ENCODE measurements at regions not wholly inside any gene's neighbourhood (a gene's known extent, or its start where the extent isn't known, plus 50 kb on each side); places are given as distances from the start of the nearest gene placed in this dataset.
"Not testable (repeated sequence)": the region's sequence is repeated elsewhere in the genome, so short reads cannot be mapped to it uniquely, and the experiment has no call there.

DNA sequence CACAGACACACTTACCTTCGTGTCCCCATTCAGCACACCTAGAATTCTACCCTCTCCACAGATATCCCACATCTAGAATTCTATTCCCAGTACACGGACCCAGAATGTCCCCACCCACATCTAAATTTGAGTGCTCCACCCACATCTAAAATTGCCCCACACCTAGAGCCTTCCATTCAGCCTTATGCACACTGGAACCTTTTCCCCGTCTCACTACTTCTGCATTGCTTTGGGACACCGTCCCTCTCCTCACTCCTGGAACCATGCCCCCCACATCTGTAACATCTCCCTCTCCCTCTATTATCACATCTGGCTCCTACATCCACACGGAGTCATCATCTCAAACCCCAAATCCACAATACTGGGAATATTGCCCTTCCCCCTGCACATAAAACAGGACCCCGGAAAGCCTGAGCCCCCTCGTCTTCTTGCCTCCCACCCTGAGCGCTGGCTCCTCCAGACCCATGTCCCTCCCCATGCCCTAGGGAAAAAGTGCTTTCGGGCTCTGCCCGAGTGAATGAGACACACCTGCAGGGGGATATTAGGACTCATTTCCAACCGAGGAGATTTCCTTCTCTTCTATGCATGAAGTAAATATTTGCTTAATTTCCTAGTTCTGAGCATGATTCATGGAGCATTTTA lies 125.8 kb upstream of the UNC5B start:
- no peak for DNase-seq

DNA sequence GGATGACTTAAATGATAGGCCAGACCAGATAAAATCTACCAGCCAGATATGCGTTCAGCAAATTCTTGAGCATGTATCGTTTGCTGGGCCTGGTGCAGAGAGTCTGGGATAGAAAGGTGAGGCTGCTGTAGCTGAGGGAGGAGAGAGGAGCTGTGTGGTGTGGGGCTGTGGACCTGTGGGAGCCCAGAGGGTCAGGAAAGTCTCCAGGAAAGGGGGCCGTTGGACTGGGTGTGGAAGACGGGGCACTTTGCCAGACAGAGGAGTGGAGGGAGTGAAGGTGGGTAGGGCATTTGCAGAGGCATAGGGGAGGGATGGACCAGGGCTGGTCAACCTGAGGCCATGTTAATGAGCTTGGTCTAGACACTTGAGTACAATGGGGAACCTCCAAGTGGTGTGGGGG lies 124.7 kb upstream of the UNC5B start:
- DNase-seq = no peak

DNA sequence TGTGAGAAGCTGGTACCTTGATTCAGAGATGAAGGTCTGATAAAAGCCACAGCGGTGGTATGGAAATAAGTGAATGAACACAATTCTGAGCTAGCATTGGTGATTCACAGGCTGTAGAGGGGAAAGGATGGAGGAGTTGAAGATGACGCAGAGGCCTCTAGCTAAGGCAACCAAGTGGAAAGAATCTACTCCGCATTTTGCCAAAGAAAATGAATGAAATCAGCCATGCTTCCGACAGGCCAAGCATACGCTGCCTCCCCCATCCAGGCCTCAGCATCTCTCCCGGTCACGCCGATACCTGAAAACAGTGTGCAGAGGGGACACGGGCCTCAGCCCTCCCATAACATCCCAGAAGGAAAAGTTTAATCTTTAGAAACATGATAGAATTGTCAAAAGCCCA lies 124.3 kb upstream of the UNC5B start:
- no peak for DNase-seq

DNA sequence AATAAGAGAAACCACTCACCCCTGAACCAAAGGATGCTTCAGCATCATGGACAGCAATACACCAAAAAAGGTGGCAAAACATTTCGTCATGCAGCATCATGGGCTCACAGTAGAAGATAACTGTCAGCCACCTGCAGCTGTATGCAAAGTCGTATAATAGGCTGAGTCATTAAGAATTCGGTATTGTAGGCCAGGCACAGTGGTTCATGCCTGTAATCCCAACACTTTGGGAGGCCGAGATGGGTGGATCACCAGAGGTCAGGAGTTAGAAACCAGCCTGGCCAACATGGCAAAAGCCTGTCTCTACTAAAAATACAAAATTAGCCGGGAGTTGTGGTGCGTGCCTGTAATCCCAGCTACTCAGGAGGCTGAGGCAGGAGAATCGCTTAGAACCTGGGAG lies 123.8 kb upstream of the UNC5B start:
- not testable (repeated sequence) for DNase-seq

DNA sequence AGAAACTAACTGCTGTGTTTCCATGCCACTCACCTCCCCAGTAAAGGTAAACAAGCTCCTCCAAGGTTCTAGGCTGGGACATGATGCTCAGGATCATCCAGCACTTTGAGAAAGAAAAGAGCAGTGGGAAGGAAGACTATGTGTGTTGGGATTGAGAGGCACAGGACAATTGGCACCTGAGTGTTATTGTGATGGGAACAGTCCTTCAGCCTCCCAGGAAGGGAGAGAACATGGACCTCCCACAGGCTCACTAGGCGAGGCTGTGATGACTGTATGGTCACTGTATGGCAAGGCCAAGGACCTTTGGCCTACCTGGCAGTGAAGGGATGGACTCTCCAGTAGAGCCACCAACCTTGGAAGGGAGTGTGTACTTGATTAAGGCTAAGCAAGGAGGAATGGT lies 123.2 kb upstream of the UNC5B start:
- no peak for DNase-seq

DNA sequence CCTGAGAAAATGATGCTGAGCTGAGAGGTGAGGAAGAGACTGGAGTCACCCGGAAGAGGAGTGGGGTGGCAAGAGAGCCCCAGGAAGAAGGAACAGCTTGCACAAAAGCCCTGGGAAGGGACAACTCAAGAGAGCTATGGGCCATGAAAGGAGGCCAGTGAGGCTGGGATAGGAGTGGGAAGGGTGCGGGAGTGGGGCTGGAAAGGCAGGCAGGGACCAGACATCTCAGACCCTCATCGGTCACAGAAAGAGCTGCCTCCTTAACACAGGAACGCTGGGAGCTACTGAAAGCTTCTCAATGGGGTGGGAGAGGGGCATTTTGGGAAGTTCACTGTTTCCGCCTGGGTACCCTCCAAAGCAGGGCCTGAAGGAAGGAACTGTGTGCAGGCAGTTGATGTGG lies 122.0 kb upstream of the UNC5B start:
- DNase-seq = no peak

DNA sequence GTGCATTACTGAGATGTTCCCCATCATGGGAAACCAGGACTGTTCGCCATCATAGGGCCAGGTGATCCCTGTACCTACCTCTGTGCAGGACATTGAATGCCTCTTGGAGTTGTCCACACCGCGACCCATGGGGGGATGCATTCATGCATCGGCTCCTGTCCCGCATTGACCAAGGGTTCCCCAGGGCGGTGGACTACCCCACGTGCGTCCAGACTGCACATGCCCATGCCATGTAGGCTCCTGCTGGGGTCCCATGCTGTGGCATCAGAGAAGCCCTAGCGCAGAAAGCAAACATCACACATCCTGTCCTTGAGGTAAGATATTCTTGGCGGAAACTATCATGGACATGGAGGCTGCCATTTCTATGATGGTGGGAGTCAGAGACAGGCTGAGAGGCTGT lies 121.6 kb upstream of the UNC5B start:
- DNase-seq = no peak

DNA sequence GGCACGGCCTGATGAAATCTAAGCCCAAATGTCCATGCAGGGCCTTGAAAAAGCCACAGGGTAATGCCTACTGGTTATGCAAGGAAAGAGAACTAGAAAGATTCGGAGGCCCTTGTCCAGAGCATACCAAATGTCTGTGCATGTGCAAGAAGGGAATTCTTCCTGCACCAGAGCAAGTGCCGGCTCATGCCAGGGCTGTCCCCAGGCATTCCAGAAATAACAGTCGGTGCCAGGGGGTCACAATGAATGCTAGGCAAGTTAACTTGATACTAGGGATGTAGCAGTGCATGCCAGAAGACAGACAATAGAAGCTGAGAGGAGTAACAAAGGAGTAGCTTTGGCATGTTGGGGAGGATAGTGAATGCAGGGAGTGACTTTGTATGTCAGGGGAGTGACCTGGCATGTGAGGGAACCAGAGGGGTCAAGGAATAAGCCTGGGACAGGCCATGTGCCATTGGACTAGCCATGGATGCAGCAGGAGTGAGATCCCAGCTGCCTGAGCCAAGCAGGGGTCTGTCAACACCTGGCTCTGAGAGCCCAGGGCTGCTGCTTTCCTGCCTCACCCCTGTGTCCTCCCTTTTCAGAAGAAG lies 119.5 kb upstream of the UNC5B start:
- no peak for DNase-seq

DNA sequence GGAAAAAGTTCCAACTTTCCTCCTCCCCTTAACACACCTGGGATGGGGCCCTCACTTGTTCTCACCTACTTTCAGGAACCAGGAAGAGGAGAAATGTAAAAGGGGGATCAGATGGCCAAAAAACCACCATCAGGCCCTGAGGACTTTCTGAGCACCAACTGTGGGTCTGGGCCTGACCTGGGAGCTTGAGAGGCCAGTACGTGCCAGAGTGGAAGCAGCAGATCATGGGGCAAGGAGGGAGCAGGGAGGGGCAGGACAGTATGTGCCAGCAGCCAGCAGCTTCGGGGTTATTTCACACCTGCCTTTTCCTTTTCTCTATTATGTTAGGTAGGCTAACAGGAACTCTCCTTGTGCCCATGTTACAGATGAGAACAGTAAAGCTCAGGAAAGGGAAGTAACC lies 118.8 kb upstream of the UNC5B start:
- no peak for DNase-seq

DNA sequence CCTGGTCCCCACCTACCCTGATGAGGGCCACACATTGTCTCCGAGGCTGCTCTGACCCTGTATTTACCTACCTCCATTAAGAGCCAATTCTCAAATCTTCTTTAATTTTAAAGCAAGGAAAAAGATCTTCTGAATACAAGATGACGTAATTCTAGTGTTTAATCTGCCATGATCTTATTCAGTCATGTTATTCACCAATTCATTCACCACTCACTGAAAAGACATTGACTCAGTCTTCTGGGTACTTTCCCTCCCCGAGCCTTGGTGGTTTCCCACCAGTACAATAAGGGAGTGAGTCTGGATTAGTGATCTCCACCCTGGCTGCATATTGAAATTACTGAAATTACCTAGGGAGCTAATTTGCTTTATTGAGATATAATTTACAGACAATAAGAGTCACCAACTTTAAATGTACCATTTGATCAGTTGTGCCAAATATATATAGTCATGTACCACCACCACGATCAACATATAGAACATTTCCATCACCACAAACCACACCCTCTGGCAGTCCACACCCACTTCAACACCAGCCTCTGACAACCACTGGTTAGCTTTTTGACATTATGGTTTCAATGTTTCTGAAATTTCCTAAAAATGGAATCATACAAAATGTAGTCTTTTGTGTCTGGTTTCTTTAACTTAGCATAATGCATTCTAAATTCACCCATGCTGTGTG lies 117.5 kb upstream of the UNC5B start:
- peak; percentile 13 to 37 for DNase-seq

DNA sequence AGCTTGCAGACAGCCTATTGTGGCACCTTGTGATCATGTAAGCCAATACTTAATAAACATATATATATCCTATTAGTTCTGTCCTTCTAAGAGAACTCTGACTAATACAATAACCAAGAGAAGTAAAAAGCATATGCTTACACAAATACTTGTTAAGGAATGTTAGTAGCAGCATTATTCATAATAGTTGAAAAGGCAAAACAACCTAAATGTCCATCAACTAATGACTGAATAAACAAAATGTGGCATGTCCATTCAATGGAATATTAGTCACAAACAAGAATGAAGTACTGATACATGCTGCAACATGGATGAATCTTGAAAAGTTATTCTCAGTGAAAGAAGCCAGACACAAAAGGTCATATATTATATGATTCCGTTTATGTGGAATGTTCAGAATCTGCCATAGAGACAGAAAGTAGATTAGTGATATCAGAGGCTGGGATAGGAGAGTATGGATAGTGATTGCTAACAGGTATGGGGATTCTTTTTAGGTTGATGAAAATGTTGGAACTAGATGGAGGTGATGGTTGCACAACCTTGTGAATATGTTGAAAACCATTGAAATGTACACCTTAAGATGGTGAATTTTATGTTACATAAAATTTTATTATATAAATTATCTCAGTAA lies 112.5 kb upstream of the UNC5B start:
- no peak for DNase-seq

DNA sequence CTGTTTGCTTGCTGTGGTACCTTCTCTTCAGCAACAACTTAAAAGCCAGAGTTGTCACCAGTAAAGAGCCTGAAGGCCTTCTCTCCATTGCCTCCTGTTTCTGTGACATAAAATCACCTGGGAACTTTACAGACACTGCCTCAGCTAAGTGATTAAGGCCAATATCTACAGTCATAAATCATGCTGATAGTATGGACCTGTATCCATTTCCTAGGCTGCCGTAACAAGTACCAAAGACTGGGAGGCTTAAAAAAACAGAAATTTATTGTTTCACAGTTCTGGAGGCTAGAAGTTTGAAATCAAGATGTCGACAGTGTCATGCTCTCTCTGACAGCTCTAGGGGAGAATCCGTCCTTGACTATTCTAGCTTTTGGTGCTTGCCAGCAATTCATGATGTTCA lies 108.4 kb upstream of the UNC5B start:
- no peak for DNase-seq

DNA sequence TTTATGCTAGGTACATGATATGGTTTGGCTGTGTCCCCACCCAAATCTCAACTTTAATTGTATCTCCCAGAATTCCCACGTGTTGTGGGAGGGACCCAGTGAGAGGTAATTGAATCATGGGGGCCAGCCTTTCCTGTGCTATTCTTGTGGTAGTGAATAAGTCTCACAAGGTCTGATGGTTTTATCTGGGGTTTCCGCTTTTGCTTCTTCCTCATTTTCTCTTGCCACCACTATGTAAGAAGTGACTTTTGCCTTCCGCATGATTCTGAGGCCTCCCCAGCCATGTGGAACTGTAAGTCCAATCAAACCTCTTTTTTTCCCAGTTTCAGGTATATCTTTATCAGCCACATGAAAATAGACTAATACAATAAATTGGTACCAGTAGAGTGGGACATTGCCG lies 106.2 kb upstream of the UNC5B start:
- DNase-seq = peak; percentile 81 to 82

DNA sequence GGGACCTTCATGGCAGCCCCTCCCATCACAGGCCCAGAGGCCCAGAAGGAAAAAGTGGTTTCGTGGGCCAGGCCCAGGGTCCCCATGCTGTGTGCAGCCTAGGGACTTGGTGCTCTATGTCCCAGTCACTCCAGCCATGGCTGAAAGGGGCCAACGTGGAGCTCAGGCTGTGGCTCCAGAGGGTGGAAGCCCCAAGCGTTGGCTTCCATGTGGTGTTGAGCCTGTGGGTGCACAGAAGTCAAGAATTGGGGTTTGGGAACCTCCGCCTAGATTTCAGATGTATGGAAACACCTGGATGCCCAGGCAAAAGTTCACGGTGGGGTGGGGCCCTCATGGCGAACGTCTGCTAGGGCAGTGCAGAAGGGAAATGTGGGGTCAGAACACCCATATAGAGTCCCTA lies 105.3 kb upstream of the UNC5B start:
- not testable (repeated sequence) for DNase-seq

DNA sequence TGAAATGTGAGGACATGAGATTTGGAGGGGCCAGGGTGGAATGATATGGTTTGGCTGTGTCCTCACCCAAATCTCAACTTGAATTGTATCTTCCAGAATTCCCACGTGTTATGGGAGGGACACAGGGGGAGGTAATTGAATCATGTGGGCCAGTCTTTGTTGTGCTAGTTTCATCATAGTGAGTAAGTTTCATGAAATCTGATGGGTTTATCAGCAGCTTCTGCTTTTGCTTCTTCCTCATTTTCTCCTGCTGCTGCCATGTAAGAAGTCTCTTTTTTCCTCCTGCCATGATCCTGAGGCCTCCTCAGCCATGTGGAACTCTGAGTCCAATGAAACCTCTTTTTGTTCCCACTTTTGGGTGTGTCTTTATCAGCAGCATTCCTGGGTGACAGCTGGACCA lies 104.3 kb upstream of the UNC5B start:
- DNase-seq = peak; percentile 73 to 78

DNA sequence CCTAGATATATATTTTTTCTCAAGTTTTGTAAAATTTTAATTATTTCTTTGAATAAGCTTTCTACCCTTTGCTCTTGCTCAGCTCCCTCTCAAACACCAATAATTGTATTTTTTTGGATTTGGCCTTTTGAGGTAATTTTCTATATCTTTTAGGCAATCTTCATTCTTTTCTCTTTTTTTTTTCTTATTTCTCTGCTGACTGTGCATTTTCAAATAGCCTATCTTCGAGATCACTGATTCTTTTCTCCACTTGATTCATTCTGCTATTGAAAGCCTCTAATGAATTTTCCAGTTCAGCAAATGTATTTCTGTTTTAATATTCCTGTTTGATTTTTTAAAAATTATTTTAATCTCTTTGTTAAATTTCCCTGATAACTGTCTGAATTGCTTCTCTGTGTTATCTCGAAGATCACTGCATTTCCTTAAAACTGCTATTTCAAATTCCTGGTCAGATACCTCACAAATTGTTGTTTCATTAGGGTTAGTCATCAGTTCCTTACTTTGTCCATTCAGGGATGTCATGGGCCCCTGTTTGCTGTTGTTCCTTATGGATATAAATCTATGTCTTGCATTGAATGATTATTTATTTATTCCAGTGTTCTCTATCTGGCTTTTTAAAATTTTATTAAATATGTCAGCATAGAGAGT lies 100.1 kb upstream of the UNC5B start:
- no peak for DNase-seq

DNA sequence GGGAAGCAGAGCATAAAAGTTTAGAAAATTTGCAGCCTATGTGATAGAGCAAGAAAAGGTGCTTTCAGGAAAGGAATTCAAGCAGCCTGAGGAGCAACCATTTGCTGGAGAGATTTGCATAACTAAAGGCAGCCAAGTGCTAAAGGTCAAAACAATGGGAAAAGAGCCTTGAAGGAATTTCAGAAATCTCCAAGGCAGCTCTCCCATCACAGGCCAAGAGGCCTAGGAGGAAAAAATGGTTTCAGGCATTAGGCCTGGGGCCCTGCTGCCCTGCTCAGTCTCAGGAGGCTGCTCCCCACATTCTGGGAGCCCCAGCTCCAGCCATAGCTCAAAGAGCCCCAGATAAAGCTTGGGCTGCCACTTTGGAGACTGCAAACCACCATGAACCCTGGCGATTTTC lies 95.9 kb upstream of the UNC5B start:
- DNase-seq = no peak

DNA sequence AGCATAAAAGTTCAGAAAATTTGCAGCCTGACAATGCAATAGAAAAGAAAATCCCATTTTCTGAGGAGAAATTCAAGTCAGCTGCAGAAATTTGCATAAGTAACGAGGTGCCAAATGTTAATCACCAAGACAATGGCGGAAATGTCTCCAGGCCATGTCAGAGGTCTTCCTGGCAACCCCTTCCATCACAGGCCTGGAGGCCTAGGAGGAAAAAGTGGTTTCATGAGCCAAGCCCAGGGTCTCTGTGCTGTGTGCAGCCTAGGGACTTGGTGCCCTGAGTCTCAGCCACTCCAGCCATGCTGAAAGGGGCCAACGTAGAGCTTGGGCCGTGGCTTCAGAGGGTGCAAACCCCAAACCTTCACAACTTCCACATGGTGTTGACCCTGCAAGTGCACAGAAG lies 94.8 kb upstream of the UNC5B start:
- not testable (repeated sequence) for DNase-seq

DNA sequence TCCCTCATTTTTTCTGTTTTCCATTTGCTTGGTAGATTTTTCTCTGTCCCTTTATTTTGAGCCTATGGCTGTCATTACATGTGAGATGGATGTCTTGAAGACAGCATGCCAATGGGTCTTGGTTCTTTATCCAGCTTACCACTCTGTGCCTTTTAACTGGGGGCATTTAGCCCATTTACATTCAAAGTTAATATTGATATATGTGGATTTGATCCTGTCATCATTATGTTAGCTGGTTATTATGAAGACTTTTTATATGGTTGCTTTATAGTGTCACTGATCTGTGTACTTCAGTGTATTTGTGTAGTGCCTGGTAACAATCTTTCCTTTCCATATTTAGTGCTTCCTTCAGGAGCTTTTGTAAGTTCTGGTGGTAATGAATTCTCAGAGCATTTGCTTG lies 89.3 kb upstream of the UNC5B start:
- DNase-seq = no peak

DNA sequence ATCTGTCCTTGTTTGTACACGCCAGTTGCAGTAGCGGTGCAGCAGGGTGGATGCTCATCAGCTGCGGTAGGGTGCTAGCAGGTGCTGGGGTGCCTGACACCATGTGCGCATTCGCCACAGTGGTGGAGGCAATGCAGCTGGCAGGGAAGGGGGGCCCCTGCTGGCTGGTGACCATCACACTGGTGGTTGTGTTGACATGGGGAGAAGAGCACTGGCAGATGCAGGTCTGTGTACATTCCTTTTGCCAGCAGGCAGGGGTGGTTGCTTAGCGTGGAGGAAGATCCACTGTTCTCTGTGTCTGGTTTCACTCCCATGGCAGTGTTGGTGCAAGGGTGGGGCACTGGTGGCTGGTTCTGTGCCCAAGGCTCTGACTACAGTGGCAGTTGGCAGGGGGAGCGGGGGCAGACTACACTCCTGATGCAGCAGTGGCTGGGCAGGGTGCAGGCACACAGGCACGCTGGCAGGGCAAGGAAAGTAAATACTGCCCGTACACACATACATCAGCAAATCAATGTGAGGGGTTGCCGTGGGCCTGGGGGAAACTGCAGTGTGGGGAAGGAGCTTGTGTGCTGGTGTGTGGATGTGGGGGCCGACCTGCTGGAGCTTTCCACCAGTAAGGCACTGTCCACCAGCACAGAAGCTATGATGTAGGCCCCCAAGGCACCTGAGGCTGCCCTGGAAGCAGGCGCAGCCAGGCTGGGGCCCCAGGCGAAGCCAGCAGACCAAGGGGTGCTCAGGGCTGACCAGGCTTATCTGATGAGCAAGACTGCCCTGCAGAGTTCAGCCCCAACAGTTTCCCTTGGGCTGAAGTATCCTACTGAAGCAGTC lies 87.2 kb upstream of the UNC5B start:
- DNase-seq = no peak

DNA sequence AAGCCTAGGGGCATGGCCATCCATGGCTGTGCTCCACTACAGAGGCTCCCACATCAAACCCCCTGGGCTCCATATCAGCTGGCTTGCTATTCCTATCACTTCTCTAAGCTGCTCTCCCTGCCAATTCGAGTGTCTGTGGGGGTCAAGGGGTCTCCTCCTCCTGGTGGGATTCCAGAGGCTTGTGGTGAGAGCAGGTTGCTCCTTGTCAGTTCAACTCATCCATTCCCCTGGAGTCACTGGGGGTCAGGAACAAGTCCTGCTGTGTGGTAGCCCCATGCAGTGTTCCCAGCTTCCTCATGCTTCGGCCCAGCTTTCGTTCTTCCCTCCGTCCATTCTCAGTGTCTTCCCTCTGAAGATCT lies 86.6 kb upstream of the UNC5B start:
- DNase-seq = no peak

DNA sequence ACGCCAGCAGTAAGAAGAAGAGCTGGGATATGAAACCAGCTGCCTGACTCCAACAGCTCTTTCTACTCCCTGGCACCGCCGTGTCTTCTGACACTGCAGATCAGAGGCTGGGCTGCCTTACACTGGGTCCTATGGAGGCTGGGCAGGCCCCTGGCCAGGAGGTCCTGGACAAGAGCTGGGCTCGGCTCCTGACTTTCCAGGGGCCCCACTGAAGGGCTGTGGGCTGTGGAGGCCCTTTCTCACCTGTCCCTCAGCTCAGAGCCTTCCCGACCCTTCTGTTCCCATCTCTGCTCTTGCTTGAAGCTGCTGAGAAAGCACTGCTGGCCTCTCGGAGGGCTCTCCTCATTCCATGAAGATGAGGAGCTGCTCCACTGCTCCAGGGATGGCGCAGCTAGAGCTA lies 85.9 kb upstream of the UNC5B start:
- no peak for DNase-seq

DNA sequence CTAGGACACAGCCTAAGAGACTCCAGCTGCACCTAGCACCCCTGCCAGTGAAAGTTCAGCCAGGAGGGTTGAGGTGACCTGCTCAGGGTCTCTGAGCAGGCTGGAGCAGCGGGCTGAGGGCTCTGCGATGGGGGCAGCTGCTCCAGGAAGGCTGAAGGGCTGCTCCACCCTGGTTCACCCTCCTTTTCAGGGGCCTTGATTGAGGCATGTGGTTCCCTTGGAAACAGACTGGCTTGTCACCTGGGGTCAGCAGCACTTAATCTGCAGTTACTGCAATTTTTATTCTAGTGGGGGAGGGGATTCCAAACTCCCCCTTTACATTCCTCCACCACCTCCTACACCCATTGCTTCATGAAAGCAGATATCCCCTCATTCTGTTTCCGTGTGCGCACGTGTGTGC lies 85.3 kb upstream of the UNC5B start:
- DNase-seq = no peak
